Rectal smooth muscle tissue (tissue), 1 donor: ENCODE measurements at regions not wholly inside any gene's neighbourhood (a gene's known extent, or its start where the extent isn't known, plus 50 kb on each side); places are given as distances from the start of the nearest gene placed in this dataset.

ENCODE experiments used
- H3K27ac ChIP-seq: one replicate; pipeline ENCODE4 v1.7.0; 2013; ENCODE audit warnings: low read depth, low read length, inconsistent platforms
- H3K27me3 ChIP-seq: one replicate; pipeline ENCODE4 v1.7.0; 2013; ENCODE audit warnings: low read length; ENCODE audit not compliant: control insufficient read depth, insufficient read depth
- H3K36me3 ChIP-seq: one replicate; pipeline ENCODE4 v1.7.0; 2013; ENCODE audit warnings: low read length; ENCODE audit not compliant: control insufficient read depth, insufficient read depth
- H3K4me1 ChIP-seq: one replicate; pipeline ENCODE4 v1.7.0; 2013; ENCODE audit warnings: low read length; ENCODE audit not compliant: control insufficient read depth, insufficient read depth
- H3K4me3 ChIP-seq: one replicate; pipeline ENCODE4 v1.7.0; 2013; ENCODE audit warnings: low read length
- H3K9ac ChIP-seq: one replicate; pipeline ENCODE4 v1.7.0; 2013; ENCODE audit warnings: low read length

GRCh38 chr2:176647325-176648165, 378.3 kb downstream of the MTX2 start:
- Histone ChIP-seq H3K4me1 (no peaks in the 10 kb centered on the region), H3K4me3 (no peak overlapping the region), H3K27me3 (no peaks in the 10 kb centered on the region), H3K36me3 (no peaks in the 10 kb centered on the region), H3K27ac (no peak overlapping the region), H3K9ac (no peak overlapping the region)

DNA sequence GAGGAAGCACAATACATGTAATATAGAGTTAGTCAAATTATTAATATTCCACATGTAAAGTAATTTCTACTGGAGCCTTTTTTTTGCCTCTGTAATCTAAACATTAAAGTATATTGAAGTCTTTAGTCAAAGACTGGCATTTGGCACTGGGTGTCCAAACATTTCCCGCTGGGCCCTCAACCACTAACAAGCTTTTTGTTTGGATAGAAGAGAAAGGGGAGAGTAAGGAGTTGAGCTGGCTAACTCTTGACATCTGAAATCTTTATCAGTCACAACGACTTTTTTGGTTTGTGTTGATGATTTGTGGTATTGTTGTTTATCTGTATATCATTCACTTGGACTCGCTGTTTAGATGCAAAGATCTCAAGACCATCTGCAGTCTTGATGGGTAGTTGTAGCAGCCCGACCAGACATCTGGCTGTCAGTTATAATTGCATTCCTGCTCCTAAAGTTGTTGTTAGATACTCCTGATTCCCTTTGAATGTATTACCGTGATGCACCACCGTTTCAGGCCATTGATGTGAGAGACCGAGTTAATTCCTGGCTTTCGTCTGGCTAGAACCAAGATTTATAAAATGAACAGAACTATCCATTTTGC, 379.6 kb downstream of the MTX2 start:
- Histone ChIP-seq H3K9ac (no peak overlapping the region), H3K4me3 (no peak overlapping the region), H3K36me3 (no peaks in the 10 kb centered on the region), H3K4me1 (no peaks in the 10 kb centered on the region), H3K27me3 (no peaks in the 10 kb centered on the region), H3K27ac (no peak overlapping the region)

DNA sequence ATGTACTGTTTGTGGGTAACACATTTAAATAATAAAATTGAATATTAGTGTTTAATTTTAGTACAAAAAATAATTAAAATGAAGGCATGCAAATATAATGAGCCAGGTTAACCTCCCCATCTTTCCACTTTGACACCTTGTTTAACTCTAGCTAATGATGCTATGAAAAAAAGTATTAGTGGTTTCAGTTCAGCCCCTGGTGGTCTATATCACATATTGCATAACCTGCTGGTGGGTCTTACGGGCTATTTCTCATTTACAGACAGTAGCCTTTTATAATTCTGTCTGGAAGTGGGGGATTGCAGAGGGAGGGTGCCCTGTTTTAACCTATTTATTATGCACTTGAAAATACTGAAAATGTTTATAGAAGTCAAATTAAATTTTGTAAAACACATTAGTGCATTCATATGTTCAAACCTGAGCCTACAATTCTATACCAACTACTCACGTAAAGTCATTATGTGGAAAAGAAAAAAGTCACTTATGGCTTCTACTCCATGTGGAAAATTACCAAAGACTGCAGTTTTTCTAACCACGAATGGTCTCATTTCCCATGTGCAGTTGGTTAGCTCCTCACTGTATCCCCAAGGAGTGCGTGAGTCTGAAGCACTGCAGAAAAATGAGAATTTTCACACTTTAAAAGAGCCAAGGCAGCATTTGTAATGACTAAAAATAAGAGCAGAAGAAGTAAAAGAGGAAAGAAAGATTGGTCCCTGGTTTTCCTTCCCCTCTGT, 381.0 kb downstream of the MTX2 start:
- no peak overlapping the region for H3K4me3 ChIP-seq
- H3K27ac ChIP-seq, result no peak overlapping the region

GRCh38 chr2:176650838-176651555, 381.8 kb downstream of the MTX2 start:
- H3K9ac ChIP-seq, result no peak overlapping the region
- no peak overlapping the region for H3K4me3 ChIP-seq
- H3K36me3 ChIP-seq, result no peaks in the 10 kb centered on the region
- no peaks in the 10 kb centered on the region for H3K4me1 ChIP-seq
- no peaks in the 10 kb centered on the region for H3K27me3 ChIP-seq
- no peak overlapping the region for H3K27ac ChIP-seq

More for the DNA sequence above, 381.0 kb downstream of the MTX2 start:
- no peaks in the 10 kb centered on the region for H3K4me1 ChIP-seq
- H3K36me3 ChIP-seq, result no peaks in the 10 kb centered on the region
- no peaks in the 10 kb centered on the region for H3K27me3 ChIP-seq
- no peak overlapping the region for H3K9ac ChIP-seq

- Histone ChIP-seq H3K27ac (no peak overlapping the region), H3K36me3 (no peaks in the 10 kb centered on the region), H3K4me1 (no peaks in the 10 kb centered on the region), H3K9ac (no peak overlapping the region), H3K4me3 (no peak overlapping the region), H3K27me3 (peaks cover 2% of the 10 kb centered on the region)
These were observed 383.3 kb downstream of the MTX2 start for GRCh38 chr2:176652300-176653182.

DNA sequence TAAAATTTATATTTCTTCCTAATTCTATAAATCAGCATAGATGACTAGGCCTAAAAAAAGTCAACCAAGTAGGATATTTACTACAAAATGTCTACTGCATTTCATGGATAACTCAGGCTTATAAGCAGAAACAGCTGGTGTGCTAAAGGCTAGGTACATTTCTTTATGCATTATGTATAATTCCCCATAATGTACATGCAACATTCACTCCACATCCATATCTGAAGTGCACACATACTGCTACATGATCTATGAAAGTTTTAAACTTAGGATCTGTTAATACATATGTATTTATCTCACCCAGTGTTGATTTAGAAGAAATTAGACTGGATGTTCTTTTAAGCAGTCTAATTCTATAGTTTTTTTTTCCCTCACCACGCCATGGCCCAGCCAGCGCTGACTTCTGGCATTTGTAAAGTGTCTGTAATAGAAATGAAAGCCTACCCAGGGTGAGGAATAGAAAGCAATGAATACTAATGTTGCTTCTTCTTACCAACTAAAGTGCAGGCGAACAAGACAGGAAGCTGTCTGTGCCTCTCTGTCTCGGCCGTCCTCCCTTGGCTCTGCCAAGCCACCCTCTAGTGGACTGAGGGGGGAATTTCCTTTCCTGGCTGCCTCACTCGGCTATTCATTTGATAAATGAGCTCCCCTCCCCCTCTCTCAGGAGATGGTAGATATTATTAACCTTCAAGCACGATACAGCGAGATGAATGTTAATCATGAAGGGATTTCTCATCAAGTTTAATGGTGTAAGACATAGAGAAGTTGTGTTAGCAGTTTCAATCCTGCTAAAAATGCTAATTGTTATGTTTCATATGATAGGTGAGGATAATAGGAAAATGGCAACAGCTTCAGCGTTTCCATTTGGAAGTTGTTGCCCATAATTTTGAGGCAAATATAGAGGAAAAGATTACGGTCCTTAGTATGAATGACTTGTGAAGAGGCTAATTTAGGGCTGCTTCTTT, 384.5 kb downstream of the MTX2 start:
- Histone ChIP-seq H3K27ac (no peak overlapping the region), H3K27me3 (peaks cover 2% of the 10 kb centered on the region), H3K36me3 (no peaks in the 10 kb centered on the region), H3K4me3 (no peak overlapping the region), H3K9ac (no peak overlapping the region), H3K4me1 (no peaks in the 10 kb centered on the region)

DNA sequence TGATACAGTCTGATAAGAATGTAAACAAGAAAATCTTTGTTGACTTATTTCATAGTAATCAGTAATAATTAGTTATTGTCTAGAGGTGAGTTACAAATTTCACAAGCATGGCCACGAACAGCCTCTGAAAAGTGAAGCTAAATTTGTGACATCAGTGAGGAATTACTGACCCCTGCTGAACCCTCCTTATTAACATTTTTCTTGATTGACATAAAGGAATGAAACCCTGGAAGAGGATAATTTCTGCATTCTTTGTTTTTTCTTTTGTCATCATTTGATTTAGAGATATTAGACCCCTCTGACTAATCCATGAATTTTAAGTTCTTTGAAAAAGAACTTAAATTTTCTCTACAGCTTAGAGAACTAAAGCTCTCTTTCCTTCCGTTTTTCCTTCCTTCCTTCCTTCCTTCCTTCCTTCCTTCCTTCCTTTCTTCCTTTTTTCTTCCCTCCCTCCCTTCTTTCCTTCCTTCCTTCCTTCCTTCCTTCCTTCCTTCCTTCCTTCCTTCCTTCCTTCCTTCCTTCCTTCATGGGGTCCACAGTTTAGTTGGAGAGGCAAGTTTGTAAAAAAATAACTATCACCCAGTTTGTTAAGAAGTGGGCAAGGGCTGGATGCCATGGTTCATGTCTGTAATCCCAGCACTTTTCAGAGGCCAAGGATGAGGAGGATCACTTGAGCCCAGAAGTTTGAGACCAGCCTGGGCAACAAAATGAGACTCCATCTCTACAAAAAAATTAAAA, 387.0 kb downstream of the MTX2 start:
- Histone ChIP-seq H3K4me3 (no peak overlapping the region), H3K4me1 (no peaks in the 10 kb centered on the region), H3K27ac (no peak overlapping the region)

DNA sequence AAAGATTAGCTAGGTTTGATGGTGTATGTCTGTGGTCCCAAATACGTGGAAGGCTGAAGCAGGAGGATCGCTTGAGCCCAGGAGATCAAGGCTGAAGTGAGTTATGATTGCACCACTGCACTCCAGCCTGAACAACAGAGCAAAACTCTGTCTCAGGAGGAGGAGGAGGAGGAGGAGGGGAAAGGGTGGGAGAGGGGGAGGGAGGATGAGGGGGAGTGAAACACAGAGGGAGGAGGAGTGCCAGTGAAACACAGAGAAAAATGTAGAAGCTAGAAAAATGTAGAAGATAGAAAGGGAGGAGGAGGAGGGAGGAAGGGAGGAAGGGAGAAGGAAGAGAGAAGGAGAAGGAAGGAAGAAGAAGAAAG, 387.5 kb downstream of the MTX2 start:
- peaks cover 2% of the 10 kb centered on the region for H3K27me3 ChIP-seq
- no peaks in the 10 kb centered on the region for H3K4me1 ChIP-seq
- no peak overlapping the region for H3K4me3 ChIP-seq
- H3K27ac ChIP-seq, result no peak overlapping the region
- no peaks in the 10 kb centered on the region for H3K36me3 ChIP-seq
- H3K9ac ChIP-seq, result no peak overlapping the region

More for the DNA sequence above, 387.0 kb downstream of the MTX2 start:
- no peak overlapping the region for H3K9ac ChIP-seq
- peaks cover 2% of the 10 kb centered on the region for H3K27me3 ChIP-seq
- H3K36me3 ChIP-seq, result no peaks in the 10 kb centered on the region

- Histone ChIP-seq H3K27me3 (peaks cover 2% of the 10 kb centered on the region), H3K9ac (no peak overlapping the region)
These were observed 388.2 kb downstream of the MTX2 start for GRCh38 chr2:176657393-176657792.

DNA sequence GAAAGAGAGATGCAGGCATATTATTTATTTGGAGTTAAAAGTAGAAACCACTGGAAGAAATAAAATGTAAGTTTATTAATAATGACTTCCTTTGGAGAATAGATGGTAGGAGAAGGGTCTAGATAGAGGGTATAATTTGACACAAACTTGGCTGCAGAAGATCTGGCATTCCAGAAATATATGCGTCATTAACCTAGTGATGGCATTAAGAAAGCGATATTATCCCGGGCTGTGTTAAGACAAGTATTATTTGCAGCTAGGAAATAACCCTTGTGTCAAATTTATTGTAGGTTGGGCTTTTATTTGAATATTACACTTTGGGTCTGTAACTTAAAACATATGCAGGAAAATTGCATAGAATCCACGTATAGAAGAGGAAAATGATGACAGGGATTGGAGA, 389.5 kb downstream of the MTX2 start:
- Histone ChIP-seq H3K27ac (no peak overlapping the region), H3K9ac (no peak overlapping the region), H3K27me3 (peaks cover 2% of the 10 kb centered on the region), H3K4me1 (no peaks in the 10 kb centered on the region), H3K36me3 (no peaks in the 10 kb centered on the region), H3K4me3 (no peak overlapping the region)

More at GRCh38 chr2:176657393-176657792, 388.2 kb downstream of the MTX2 start:
- H3K36me3 ChIP-seq, result no peaks in the 10 kb centered on the region
- H3K27ac ChIP-seq, result no peak overlapping the region
- no peak overlapping the region for H3K4me3 ChIP-seq
- no peaks in the 10 kb centered on the region for H3K4me1 ChIP-seq
